Vagina (tissue), 2 donors: ENCODE measurements at regions not wholly inside any gene's neighbourhood (a gene's known extent, or its start where the extent isn't known, plus 50 kb on each side); places are given as distances from the start of the nearest gene placed in this dataset.

Experiments
- POLR2A ChIP-seq, 2 donors: fragments of 450-650 bp; IDR thresholded peaks; one replicate each; pipeline ENCODE4 v1.6.1; 2017; ENCODE audit warnings: antibody characterized with exemption in 2 of 2, mild to moderate bottlenecking in 2 of 2, moderate library complexity in 2 of 2
- POLR2AphosphoS5 ChIP-seq, 2 donors: sonication (generic); formaldehyde crosslinking; IDR thresholded peaks; one replicate each; pipeline ENCODE4 v1.9.0; 2017; ENCODE audit warnings: antibody characterized with exemption in 2 of 2, mild to moderate bottlenecking in 2 of 2, low read depth in 1 of 2; ENCODE audit not compliant: insufficient read depth in 1 of 2
- TF ChIP-seq, protein P1 (sequence below), 3 experiments: fragments of 450-650 bp in 2 of 3; fragments of 200-600 bp in 1 of 3; sonication (generic) in 1 of 3; IDR thresholded peaks; one replicate each; pipeline ENCODE4 v1.5.1; 2017 to 2019; ENCODE audit warnings: antibody characterized with exemption in 3 of 3, mild to moderate bottlenecking in 2 of 3, moderate library complexity in 2 of 3

DNA sequence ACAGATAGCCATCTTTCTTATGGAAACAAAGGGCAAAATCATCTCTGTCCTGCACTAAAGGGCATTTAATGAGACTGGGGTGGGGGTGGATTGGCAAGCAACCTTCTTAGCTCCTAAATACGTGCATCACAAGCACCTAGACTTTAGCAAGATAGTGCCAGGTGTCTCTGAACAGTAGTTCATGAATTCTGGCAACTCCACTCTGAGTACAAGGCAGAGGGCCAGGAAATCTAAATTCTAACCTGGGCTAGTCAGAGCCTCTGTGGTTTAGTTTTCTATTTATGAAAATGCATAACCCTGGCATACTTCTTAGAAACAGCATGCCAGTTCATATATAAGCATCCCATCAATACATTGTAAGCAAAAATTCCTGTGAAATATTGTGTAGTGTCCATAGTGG is 788.5 kb downstream of the MCTP2 start:
- TF ChIP-seq, protein P1, sequence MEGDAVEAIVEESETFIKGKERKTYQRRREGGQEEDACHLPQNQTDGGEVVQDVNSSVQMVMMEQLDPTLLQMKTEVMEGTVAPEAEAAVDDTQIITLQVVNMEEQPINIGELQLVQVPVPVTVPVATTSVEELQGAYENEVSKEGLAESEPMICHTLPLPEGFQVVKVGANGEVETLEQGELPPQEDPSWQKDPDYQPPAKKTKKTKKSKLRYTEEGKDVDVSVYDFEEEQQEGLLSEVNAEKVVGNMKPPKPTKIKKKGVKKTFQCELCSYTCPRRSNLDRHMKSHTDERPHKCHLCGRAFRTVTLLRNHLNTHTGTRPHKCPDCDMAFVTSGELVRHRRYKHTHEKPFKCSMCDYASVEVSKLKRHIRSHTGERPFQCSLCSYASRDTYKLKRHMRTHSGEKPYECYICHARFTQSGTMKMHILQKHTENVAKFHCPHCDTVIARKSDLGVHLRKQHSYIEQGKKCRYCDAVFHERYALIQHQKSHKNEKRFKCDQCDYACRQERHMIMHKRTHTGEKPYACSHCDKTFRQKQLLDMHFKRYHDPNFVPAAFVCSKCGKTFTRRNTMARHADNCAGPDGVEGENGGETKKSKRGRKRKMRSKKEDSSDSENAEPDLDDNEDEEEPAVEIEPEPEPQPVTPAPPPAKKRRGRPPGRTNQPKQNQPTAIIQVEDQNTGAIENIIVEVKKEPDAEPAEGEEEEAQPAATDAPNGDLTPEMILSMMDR (IDR thresholded peaks at IDR 0.05) = no peak
- no peak for TF ChIP-seq POLR2AphosphoS5 (IDR thresholded peaks at IDR 0.05; ENCODE audit: insufficient read depth in 1 of 2, low read depth in 1 of 2)
- no peak for TF ChIP-seq POLR2A (IDR thresholded peaks at IDR 0.05)
